SK-N-SH treated with all-trans-retinoic acid at 6 μM for 48 hours (cell line): ENCODE measurements at regions not wholly inside any gene's neighbourhood (a gene's known extent, or its start where the extent isn't known, plus 50 kb on each side); places are given as distances from the start of the nearest gene placed in this dataset.

Source experiments
- ATAC-seq: fragments of 200-7000 bp; cut with Tn5 transposase; 3 replicates; pipeline ENCODE4 v1.9.1; 2020; ENCODE audit warnings: mild to moderate bottlenecking, moderate library complexity
- BACH2 ChIP-seq: fragments of 250-450 bp; sonication (Bioruptor Pico); IDR thresholded peaks from 2 replicates; pipeline ENCODE4 v1.9.0; 2021; ENCODE audit warnings: mild to moderate bottlenecking, borderline replicate concordance
- CSDC2 ChIP-seq: fragments of 250-450 bp; sonication (Bioruptor Pico); IDR thresholded peaks from 2 replicates; pipeline ENCODE4 v1.5.0; 2020; ENCODE audit warnings: mild to moderate bottlenecking, moderate library complexity
- CSRNP3 ChIP-seq: fragments of 250-450 bp; sonication (Bioruptor Pico); IDR thresholded peaks from 2 replicates; pipeline ENCODE4 v1.5.1; 2021; ENCODE audit warnings: mild to moderate bottlenecking, moderate library complexity
- ESRRG ChIP-seq: fragments of 250-450 bp; sonication (Bioruptor Pico); IDR thresholded peaks from 2 replicates; pipeline ENCODE4 v1.6.1; 2021; ENCODE audit warnings: mild to moderate bottlenecking
- GLIS3 ChIP-seq: fragments of 250-450 bp; sonication (Bioruptor Pico); IDR thresholded peaks from 2 replicates; pipeline ENCODE4 v1.5.0; 2020; ENCODE audit warnings: mild to moderate bottlenecking, moderate library complexity
- ISL1 ChIP-seq: fragments of 250-450 bp; sonication (Bioruptor Pico); IDR thresholded peaks from 2 replicates; pipeline ENCODE4 v2.1.2; 2022; ENCODE audit warnings: mild to moderate bottlenecking, moderate library complexity
- OSR1 ChIP-seq: fragments of 250-450 bp; sonication (Bioruptor Pico); IDR thresholded peaks from 2 replicates; pipeline ENCODE4 v1.8.0; 2022; ENCODE audit warnings: moderate library complexity, mild to moderate bottlenecking, inconsistent platforms
- RARB ChIP-seq: fragments of 250-450 bp; sonication (Bioruptor Pico); IDR thresholded peaks from 2 replicates; pipeline ENCODE4 v1.8.0; 2021; ENCODE audit warnings: mild to moderate bottlenecking, moderate library complexity
- SNAI2 ChIP-seq: fragments of 250-450 bp; sonication (Bioruptor Pico); IDR thresholded peaks from 2 replicates; pipeline ENCODE4 v1.5.0; 2020; ENCODE audit warnings: mild to moderate bottlenecking, moderate library complexity
- TCF4 ChIP-seq: fragments of 250-450 bp; sonication (Bioruptor Pico); IDR thresholded peaks from 2 replicates; pipeline ENCODE4 v1.8.0; 2021; ENCODE audit warnings: mild to moderate bottlenecking, moderate library complexity, borderline replicate concordance
- TOX ChIP-seq: fragments of 250-450 bp; sonication (Bioruptor Pico); IDR thresholded peaks from 2 replicates; pipeline ENCODE4 v1.8.0; 2021; ENCODE audit warnings: mild to moderate bottlenecking, moderate library complexity, borderline replicate concordance
- TSHZ2 ChIP-seq: fragments of 250-450 bp; sonication (Bioruptor Pico); IDR thresholded peaks from 2 replicates; pipeline ENCODE4 v1.5.0; 2020; ENCODE audit warnings: mild to moderate bottlenecking, moderate library complexity
- ZFP3 ChIP-seq: fragments of 250-450 bp; sonication (Bioruptor Pico); IDR thresholded peaks from 2 replicates; pipeline ENCODE4 v1.5.0; 2020; ENCODE audit warnings: mild to moderate bottlenecking, moderate library complexity
- ZFP30 ChIP-seq: fragments of 450-650 bp; formaldehyde crosslinking; IDR thresholded peaks from 2 replicates; pipeline ENCODE4 v1.5.0; 2022; ENCODE audit warnings: mild to moderate bottlenecking, moderate library complexity
- ZNF565 ChIP-seq: fragments of 450-650 bp; formaldehyde crosslinking; conservative IDR thresholded peaks from 2 replicates; pipeline ENCODE4 v1.5.0; 2020; ENCODE audit warnings: low read depth, mild to moderate bottlenecking, moderate library complexity
- ZNF8 ChIP-seq: fragments of 450-650 bp; formaldehyde crosslinking; IDR thresholded peaks from 2 replicates; pipeline ENCODE4 v1.5.0; 2020; ENCODE audit warnings: mild to moderate bottlenecking, moderate library complexity
- TF ChIP-seq, protein P1 (sequence below): fragments of 250-450 bp; sonication (Bioruptor Pico); IDR thresholded peaks from 2 replicates; pipeline ENCODE4 v1.5.1; 2020; ENCODE audit warnings: low read depth, mild to moderate bottlenecking, moderate library complexity
- TF ChIP-seq, protein P2 (sequence below): fragments of 250-450 bp; sonication (Bioruptor Pico); IDR thresholded peaks from 2 replicates; pipeline ENCODE4 v1.8.0; 2020; ENCODE audit warnings: mild to moderate bottlenecking, moderate library complexity, borderline replicate concordance
- TF ChIP-seq, protein P3 (sequence below): fragments of 250-450 bp; sonication (Bioruptor Pico); IDR thresholded peaks from 2 replicates; pipeline ENCODE4 v1.8.0; 2021; ENCODE audit warnings: low read depth, mild to moderate bottlenecking, moderate library complexity, borderline replicate concordance

- TF ChIP-seq SNAI2 (CRISPR knock-in tag) = no peak
- no peak for TF ChIP-seq TOX (CRISPR knock-in tag)
- TF ChIP-seq TCF4 (CRISPR knock-in tag) = no peak
- no peak for TF ChIP-seq ZNF565
- TF ChIP-seq, protein P1, sequence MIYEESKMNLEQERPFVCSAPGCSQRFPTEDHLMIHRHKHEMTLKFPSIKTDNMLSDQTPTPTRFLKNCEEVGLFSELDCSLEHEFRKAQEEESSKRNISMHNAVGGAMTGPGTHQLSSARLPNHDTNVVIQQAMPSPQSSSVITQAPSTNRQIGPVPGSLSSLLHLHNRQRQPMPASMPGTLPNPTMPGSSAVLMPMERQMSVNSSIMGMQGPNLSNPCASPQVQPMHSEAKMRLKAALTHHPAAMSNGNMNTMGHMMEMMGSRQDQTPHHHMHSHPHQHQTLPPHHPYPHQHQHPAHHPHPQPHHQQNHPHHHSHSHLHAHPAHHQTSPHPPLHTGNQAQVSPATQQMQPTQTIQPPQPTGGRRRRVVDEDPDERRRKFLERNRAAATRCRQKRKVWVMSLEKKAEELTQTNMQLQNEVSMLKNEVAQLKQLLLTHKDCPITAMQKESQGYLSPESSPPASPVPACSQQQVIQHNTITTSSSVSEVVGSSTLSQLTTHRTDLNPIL (CRISPR knock-in tag) = no peak
- TF ChIP-seq, protein P2, sequence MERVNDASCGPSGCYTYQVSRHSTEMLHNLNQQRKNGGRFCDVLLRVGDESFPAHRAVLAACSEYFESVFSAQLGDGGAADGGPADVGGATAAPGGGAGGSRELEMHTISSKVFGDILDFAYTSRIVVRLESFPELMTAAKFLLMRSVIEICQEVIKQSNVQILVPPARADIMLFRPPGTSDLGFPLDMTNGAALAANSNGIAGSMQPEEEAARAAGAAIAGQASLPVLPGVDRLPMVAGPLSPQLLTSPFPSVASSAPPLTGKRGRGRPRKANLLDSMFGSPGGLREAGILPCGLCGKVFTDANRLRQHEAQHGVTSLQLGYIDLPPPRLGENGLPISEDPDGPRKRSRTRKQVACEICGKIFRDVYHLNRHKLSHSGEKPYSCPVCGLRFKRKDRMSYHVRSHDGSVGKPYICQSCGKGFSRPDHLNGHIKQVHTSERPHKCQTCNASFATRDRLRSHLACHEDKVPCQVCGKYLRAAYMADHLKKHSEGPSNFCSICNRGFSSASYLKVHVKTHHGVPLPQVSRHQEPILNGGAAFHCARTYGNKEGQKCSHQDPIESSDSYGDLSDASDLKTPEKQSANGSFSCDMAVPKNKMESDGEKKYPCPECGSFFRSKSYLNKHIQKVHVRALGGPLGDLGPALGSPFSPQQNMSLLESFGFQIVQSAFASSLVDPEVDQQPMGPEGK (CRISPR knock-in tag) = no peak
- TF ChIP-seq ZFP3 (CRISPR knock-in tag) = no peak
- TF ChIP-seq, all 23 proteins: peak for 0
These were observed 363.4 kb upstream of the C2CD4B start (continued) for GRCh38 chr15:62528505-62528904.

DNA sequence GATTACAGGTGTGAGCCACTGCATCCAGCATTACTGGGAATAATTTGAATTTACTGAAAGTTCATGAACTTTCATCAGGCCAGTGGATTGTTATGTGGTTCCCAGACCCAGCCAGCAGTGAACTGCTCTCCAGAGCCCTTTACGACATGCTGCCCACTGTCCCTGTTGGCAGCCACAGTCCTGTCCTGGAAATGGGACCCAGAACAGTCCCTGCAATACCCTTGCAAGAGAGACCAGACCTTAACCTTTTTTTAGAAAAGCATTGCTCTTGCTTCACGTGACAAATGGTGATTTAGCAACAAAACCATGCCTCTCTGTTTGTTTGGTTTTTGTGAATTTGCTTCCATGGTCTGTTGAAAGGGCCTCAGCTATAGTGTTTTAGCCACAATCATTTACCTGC, 367.3 kb upstream of the C2CD4B start:
- ATAC-seq = no peak
- no peak for TF ChIP-seq ESRRG (CRISPR knock-in tag)
- no peak for TF ChIP-seq RARB
- no peak for TF ChIP-seq ZFP3 (CRISPR knock-in tag)
- TF ChIP-seq ISL1 = no peak
- TF ChIP-seq, protein P3, sequence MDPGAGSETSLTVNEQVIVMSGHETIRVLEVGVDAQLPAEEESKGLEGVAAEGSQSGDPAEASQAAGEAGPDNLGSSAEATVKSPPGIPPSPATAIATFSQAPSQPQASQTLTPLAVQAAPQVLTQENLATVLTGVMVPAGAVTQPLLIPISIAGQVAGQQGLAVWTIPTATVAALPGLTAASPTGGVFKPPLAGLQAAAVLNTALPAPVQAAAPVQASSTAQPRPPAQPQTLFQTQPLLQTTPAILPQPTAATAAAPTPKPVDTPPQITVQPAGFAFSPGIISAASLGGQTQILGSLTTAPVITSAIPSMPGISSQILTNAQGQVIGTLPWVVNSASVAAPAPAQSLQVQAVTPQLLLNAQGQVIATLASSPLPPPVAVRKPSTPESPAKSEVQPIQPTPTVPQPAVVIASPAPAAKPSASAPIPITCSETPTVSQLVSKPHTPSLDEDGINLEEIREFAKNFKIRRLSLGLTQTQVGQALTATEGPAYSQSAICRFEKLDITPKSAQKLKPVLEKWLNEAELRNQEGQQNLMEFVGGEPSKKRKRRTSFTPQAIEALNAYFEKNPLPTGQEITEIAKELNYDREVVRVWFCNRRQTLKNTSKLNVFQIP (CRISPR knock-in tag) = no peak
- TF ChIP-seq BACH2 (CRISPR knock-in tag) = no peak
- TF ChIP-seq, protein P2 (CRISPR knock-in tag) = no peak
- TF ChIP-seq CSDC2 (CRISPR knock-in tag) = no peak
- TF ChIP-seq TOX (CRISPR knock-in tag) = no peak
- TF ChIP-seq OSR1 (CRISPR knock-in tag) = no peak
- TF ChIP-seq ZNF565 = no peak
- no peak for TF ChIP-seq ZFP30 (CRISPR knock-in tag)
- no peak for TF ChIP-seq TSHZ2 (CRISPR knock-in tag)
- TF ChIP-seq CSRNP3 = no peak
- no peak for TF ChIP-seq ZNF8 (CRISPR knock-in tag)
- no peak for TF ChIP-seq GLIS3 (CRISPR knock-in tag)

- TF ChIP-seq TOX (CRISPR knock-in tag) (no peak), ZNF565 (no peak), SNAI2 (CRISPR knock-in tag) (no peak), ZFP30 (CRISPR knock-in tag) (no peak)
- TF ChIP-seq, protein P2 (CRISPR knock-in tag) = no peak
- TF ChIP-seq, protein P3 (CRISPR knock-in tag) = no peak
- no peak for ATAC-seq
These were observed 368.6 kb upstream of the C2CD4B start for GRCh38 chr15:62533687-62534086.
